Vagina (tissue), 2 donors: ENCODE measurements at regions not wholly inside any gene's neighbourhood (a gene's known extent, or its start where the extent isn't known, plus 50 kb on each side); places are given as distances from the start of the nearest gene placed in this dataset.

Experiments used
- DNase-seq, 2 donors: peaks; one replicate each; pipeline ENCODE4 v3.0.0-alpha.2; 2017; ENCODE audit errors: extremely low spot score in 2 of 2
- H3K27ac ChIP-seq: fragments of 200-600 bp; sonication (generic); one replicate; pipeline ENCODE4 v1.5.1; 2019
- H3K27me3 ChIP-seq: fragments of 200-600 bp; sonication (generic); one replicate; pipeline ENCODE4 v1.5.1; 2019
- H3K36me3 ChIP-seq, 2 donors: fragments of 200-600 bp; sonication (generic); one replicate each; pipeline ENCODE4 v1.5.1; 2017 to 2019
- H3K4me1 ChIP-seq: fragments of 200-600 bp; sonication (generic); one replicate; pipeline ENCODE4 v1.5.1; 2019
- H3K4me3 ChIP-seq, 2 donors: fragments of 200-600 bp; sonication (generic); 1 replicate in 1 of 2; 2 replicates in 1 of 2; pipeline ENCODE4 v1.5.1; 2016 to 2019
- H3K9me3 ChIP-seq: fragments of 200-600 bp; sonication (generic); one replicate; pipeline ENCODE4 v1.5.1; 2019
- CTCF ChIP-seq, 3 experiments: fragments of 450-650 bp in 2 of 3; fragments of 200-600 bp in 1 of 3; sonication (generic) in 1 of 3; IDR thresholded peaks; one replicate each; pipeline ENCODE4 v1.5.1; 2017 to 2019; ENCODE audit warnings: antibody characterized with exemption in 3 of 3, mild to moderate bottlenecking in 2 of 3, moderate library complexity in 2 of 3
- POLR2A ChIP-seq, 2 donors: fragments of 450-650 bp; IDR thresholded peaks; one replicate each; pipeline ENCODE4 v1.6.1; 2017; ENCODE audit warnings: antibody characterized with exemption in 2 of 2, mild to moderate bottlenecking in 2 of 2, moderate library complexity in 2 of 2
- POLR2AphosphoS5 ChIP-seq, 2 donors: sonication (generic); formaldehyde crosslinking; IDR thresholded peaks; one replicate each; pipeline ENCODE4 v1.9.0; 2017; ENCODE audit warnings: antibody characterized with exemption in 2 of 2, mild to moderate bottlenecking in 2 of 2, low read depth in 1 of 2; ENCODE audit not compliant: insufficient read depth in 1 of 2
- intact Hi-C: fragments of 100-400 bp; cut with DNase I; formaldehyde crosslinking; loops from one replicate; pipeline ENCODE4 v1.15.1; 2023

- H3K36me3 ChIP-seq: no peaks in the 10 kb centered on the region
- DNase-seq: no peak
- H3K27ac ChIP-seq: no peak overlapping the region
- H3K4me3 ChIP-seq: no peak overlapping the region
- no peaks in the 10 kb centered on the region for H3K4me1 ChIP-seq
- intact Hi-C loops: no loop called here
- H3K9me3 ChIP-seq: no peaks in the 10 kb centered on the region
- TF ChIP-seq CTCF (IDR thresholded peaks at IDR 0.05): no peak
- TF ChIP-seq POLR2A (IDR thresholded peaks at IDR 0.05): no peak
- no peak for TF ChIP-seq POLR2AphosphoS5 (IDR thresholded peaks at IDR 0.05; ENCODE audit: insufficient read depth in 1 of 2, low read depth in 1 of 2)
- no peaks in the 10 kb centered on the region for H3K27me3 ChIP-seq
Observed at GRCh38 chr2:49585921-49586320, 431.6 kb upstream of the FSHR start.

GRCh38 chr2:49582946-49583345 lies 428.6 kb upstream of the FSHR start:
- Histone ChIP-seq H3K36me3 (no peaks in the 10 kb centered on the region), H3K4me3 (no peak overlapping the region), H3K27me3 (no peaks in the 10 kb centered on the region), H3K4me1 (no peaks in the 10 kb centered on the region), H3K27ac (no peak overlapping the region), H3K9me3 (no peaks in the 10 kb centered on the region)
- TF ChIP-seq CTCF (IDR thresholded peaks at IDR 0.05): no peak
- TF ChIP-seq POLR2A (IDR thresholded peaks at IDR 0.05): no peak
- no peak for TF ChIP-seq POLR2AphosphoS5 (IDR thresholded peaks at IDR 0.05; ENCODE audit: insufficient read depth in 1 of 2, low read depth in 1 of 2)
- intact Hi-C loops: no loop called here
- DNase-seq: no peak

GRCh38 chr2:49577041-49577440 lies 422.7 kb upstream of the FSHR start:
- no peaks in the 10 kb centered on the region for H3K9me3 ChIP-seq
- DNase-seq: no peak
- H3K4me1 ChIP-seq: no peaks in the 10 kb centered on the region
- no peak overlapping the region for H3K27ac ChIP-seq
- no peaks in the 10 kb centered on the region for H3K36me3 ChIP-seq
- H3K27me3 ChIP-seq: no peaks in the 10 kb centered on the region
- intact Hi-C loops: no loop called here
- no peak for TF ChIP-seq CTCF (IDR thresholded peaks at IDR 0.05)
- TF ChIP-seq POLR2A (IDR thresholded peaks at IDR 0.05): no peak
- TF ChIP-seq POLR2AphosphoS5 (IDR thresholded peaks at IDR 0.05; ENCODE audit: insufficient read depth in 1 of 2, low read depth in 1 of 2): no peak
- no peak overlapping the region for H3K4me3 ChIP-seq

GRCh38 chr2:49569176-49569575 lies 414.9 kb upstream of the FSHR start:
- TF ChIP-seq POLR2A (IDR thresholded peaks at IDR 0.05) (no peak), POLR2AphosphoS5 (IDR thresholded peaks at IDR 0.05; ENCODE audit: insufficient read depth in 1 of 2, low read depth in 1 of 2) (no peak), CTCF (IDR thresholded peaks at IDR 0.05) (no peak)
- intact Hi-C loops: no loop called here
- DNase-seq: no peak
- Histone ChIP-seq H3K4me3 (no peak overlapping the region), H3K27ac (no peak overlapping the region), H3K9me3 (no peaks in the 10 kb centered on the region), H3K4me1 (no peaks in the 10 kb centered on the region), H3K36me3 (no peaks in the 10 kb centered on the region), H3K27me3 (no peaks in the 10 kb centered on the region)

- DNase-seq: no peak
- Histone ChIP-seq H3K27ac (no peak overlapping the region), H3K27me3 (no peaks in the 10 kb centered on the region), H3K4me1 (no peaks in the 10 kb centered on the region), H3K9me3 (no peaks in the 10 kb centered on the region), H3K4me3 (no peak overlapping the region), H3K36me3 (no peaks in the 10 kb centered on the region)
- intact Hi-C loops: no loop called here
- TF ChIP-seq POLR2AphosphoS5 (IDR thresholded peaks at IDR 0.05; ENCODE audit: insufficient read depth in 1 of 2, low read depth in 1 of 2) (no peak), CTCF (IDR thresholded peaks at IDR 0.05) (no peak), POLR2A (IDR thresholded peaks at IDR 0.05) (no peak)
Observed at GRCh38 chr2:49567811-49568600, 413.7 kb upstream of the FSHR start.
